ENCODE measurements at regions not wholly inside any gene's neighbourhood (a gene's known extent, or its start where the extent isn't known, plus 50 kb on each side); places are given as distances from the start of the nearest gene placed in this dataset.
A peak's percentile ranks its signal among the peaks of the same experiment; 100 is the strongest.

- ChIA-PET POLR2A (ENCODE audit: low non-redundant PET) (no interaction called here), CTCF (no interaction called here)
- no peak for TF ChIP-seq CTCF (conservative IDR thresholded peaks at IDR 0.05; ENCODE audit: low read depth)
Observed at GRCh38 chr3:30989276-30990030, 95.0 kb upstream of the GADL1 start.

GRCh38 chr3:30996467-30996866, 102.0 kb upstream of the GADL1 start:
- ChIA-PET POLR2A (ENCODE audit: low non-redundant PET) (no interaction called here), CTCF (no interaction called here)
- DNase-seq (ENCODE audit: low spot score) = no peak
- no peak overlapping the region for H3K27ac ChIP-seq
- TF ChIP-seq CTCF (conservative IDR thresholded peaks at IDR 0.05; ENCODE audit: low read depth) = no peak

More at GRCh38 chr3:30989276-30990030, 95.0 kb upstream of the GADL1 start:
- DNase-seq (ENCODE audit: low spot score) = no peak
- no peak overlapping the region for H3K27ac ChIP-seq

- CTCF ChIA-PET = no interaction called here
- H3K27ac ChIP-seq = no peak overlapping the region
- no peak for TF ChIP-seq CTCF (conservative IDR thresholded peaks at IDR 0.05; ENCODE audit: low read depth)
- no peak for DNase-seq (ENCODE audit: low spot score)
- POLR2A ChIA-PET (ENCODE audit: low non-redundant PET) = no interaction called here
Observed at GRCh38 chr3:31002730-31003129, 108.3 kb upstream of the GADL1 start.

- DNase-seq (ENCODE audit: low spot score) = no peak
- no peak for TF ChIP-seq CTCF (conservative IDR thresholded peaks at IDR 0.05; ENCODE audit: low read depth)
- no peak overlapping the region for H3K27ac ChIP-seq
- ChIA-PET POLR2A (ENCODE audit: low non-redundant PET) (no interaction called here), CTCF (no interaction called here)
Observed at GRCh38 chr3:31004025-31004678, 109.7 kb upstream of the GADL1 start.

GRCh38 chr3:31008994-31009393, 114.5 kb upstream of the GADL1 start:
- POLR2A ChIA-PET (ENCODE audit: low non-redundant PET) = no interaction called here
- CTCF ChIA-PET = no interaction called here
- DNase-seq (ENCODE audit: low spot score) = peak; percentile 14
- no peak overlapping the region for H3K27ac ChIP-seq
- no peak for TF ChIP-seq CTCF (conservative IDR thresholded peaks at IDR 0.05; ENCODE audit: low read depth)

GRCh38 chr3:31009881-31010280, 115.4 kb upstream of the GADL1 start:
- ChIA-PET CTCF (interaction anchor here (0.6 kb wide), 1 partner anchor 11 kb away, joined by 3 read pairs; no protein-coding TSS in a partner anchor), POLR2A (ENCODE audit: low non-redundant PET) (no interaction called here)
- H3K27ac ChIP-seq = no peak overlapping the region
- no peak for DNase-seq (ENCODE audit: low spot score)
- no peak for TF ChIP-seq CTCF (conservative IDR thresholded peaks at IDR 0.05; ENCODE audit: low read depth)
